Fibroblast of lung (primary cell): ENCODE measurements at regions not wholly inside any gene's neighbourhood (a gene's known extent, or its start where the extent isn't known, plus 50 kb on each side); places are given as distances from the start of the nearest gene placed in this dataset.

Source experiments
- DNase-seq, 2 donors: peaks; one replicate each; pipeline versions ENCODE4 v3.0.0 to v3.0.0-alpha.2; 2010; ENCODE audit warnings: low read depth in 2 of 2
- H2AFZ ChIP-seq: 2 replicates; pipeline ENCODE4 v1.5.1; 2012; ENCODE audit warnings: low read length, control low read depth, inconsistent platforms
- H3K27ac ChIP-seq: 2 replicates; pipeline ENCODE4 v1.5.1; 2011; ENCODE audit warnings: low read length, control low read depth; ENCODE audit not compliant: insufficient read depth
- H3K27me3 ChIP-seq: 2 replicates; pipeline ENCODE4 v1.5.1; 2011; ENCODE audit warnings: mild to moderate bottlenecking, low read length; ENCODE audit not compliant: control insufficient read depth, insufficient read depth
- H3K36me3 ChIP-seq: 2 replicates; pipeline ENCODE4 v1.5.1; 2011; ENCODE audit warnings: low read length; ENCODE audit not compliant: control insufficient read depth, insufficient read depth
- H3K4me1 ChIP-seq: 2 replicates; pipeline ENCODE4 v1.5.1; 2011; ENCODE audit warnings: low read length; ENCODE audit not compliant: control insufficient read depth, insufficient read depth; ENCODE audit errors: extremely low read depth
- H3K4me2 ChIP-seq: 2 replicates; pipeline ENCODE4 v1.5.1; 2011; ENCODE audit warnings: low read length, control low read depth; ENCODE audit not compliant: insufficient read depth; ENCODE audit errors: extremely low read depth
- H3K4me3 ChIP-seq, 4 experiments: fragments of 200-600 bp in 1 of 4; sonication (generic) in 1 of 4; replicated peaks in 1 of 4; 2 replicates each; pipeline ENCODE4 v1.5.1; 2011 to 2016; ENCODE audit warnings: low read length in 4 of 4, low read depth in 3 of 4, mild to moderate bottlenecking in 3 of 4, control low read depth in 2 of 4, inconsistent platforms in 1 of 4, mixed read lengths in 1 of 4; ENCODE audit not compliant: insufficient read depth in 1 of 4; ENCODE audit errors: control extremely low read depth in 1 of 4
- H3K79me2 ChIP-seq: 2 replicates; pipeline ENCODE4 v1.5.1; 2012; ENCODE audit warnings: mild to moderate bottlenecking, low read length, inconsistent platforms; ENCODE audit not compliant: control insufficient read depth, insufficient read depth
- H3K9ac ChIP-seq: 2 replicates; pipeline ENCODE4 v1.5.1; 2011; ENCODE audit warnings: mild to moderate bottlenecking, low read length, control low read depth; ENCODE audit not compliant: insufficient read depth
- H3K9me3 ChIP-seq: 2 replicates; pipeline ENCODE4 v1.5.1; 2012; ENCODE audit warnings: low read depth, low read length; ENCODE audit not compliant: control insufficient read depth, insufficient read depth
- H4K20me1 ChIP-seq: 2 replicates; pipeline ENCODE4 v1.5.1; 2011; ENCODE audit warnings: low read length; ENCODE audit not compliant: control insufficient read depth, insufficient read depth; ENCODE audit errors: extremely low read depth
- EZH2 ChIP-seq: IDR thresholded peaks from 2 replicates; pipeline ENCODE4 v1.5.1; 2012; ENCODE audit warnings: low read length, control low read depth, mild to moderate bottlenecking; ENCODE audit errors: missing control alignments
- TF ChIP-seq, protein P1 (sequence below), 2 donors: IDR thresholded peaks in 1 of 2; conservative IDR thresholded peaks in 1 of 2; 1 replicate in 1 of 2; 2 replicates in 1 of 2; pipeline ENCODE4 v1.5.1; 2011 to 2012; ENCODE audit warnings: low read length in 2 of 2, control low read depth in 1 of 2, inconsistent platforms in 1 of 2, low read depth in 1 of 2, mild to moderate bottlenecking in 1 of 2

DNA sequence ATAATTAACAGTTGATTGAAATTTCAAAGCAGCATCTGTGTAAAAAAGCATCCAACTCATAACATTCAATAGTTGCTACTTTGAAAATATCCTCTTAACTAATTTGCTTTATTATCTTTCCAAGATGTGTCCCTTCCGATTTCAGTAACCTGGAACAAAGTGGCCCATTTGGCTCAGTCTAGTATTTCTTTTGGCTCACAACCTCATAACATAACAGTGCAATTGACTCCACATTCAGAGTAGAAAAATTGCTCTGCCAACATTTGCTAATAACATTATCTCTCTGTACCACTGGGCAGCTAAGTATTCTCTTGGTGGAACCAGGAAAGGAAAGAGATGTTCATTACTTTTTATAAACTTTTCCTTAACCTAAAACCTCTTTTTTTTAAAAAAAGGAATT, 571.1 kb upstream of the ARGLU1 start:
- Histone ChIP-seq H3K79me2 (no peaks in the 10 kb centered on the region), H3K36me3 (no peaks in the 10 kb centered on the region), H3K9me3 (no peaks in the 10 kb centered on the region), H3K27me3 (no peaks in the 10 kb centered on the region), H3K27ac (no peak overlapping the region), H3K4me3 (no peak overlapping the region), H3K4me2 (no peak overlapping the region), H3K4me1 (no peaks in the 10 kb centered on the region), H2AFZ (no peak overlapping the region), H4K20me1 (no peaks in the 10 kb centered on the region), H3K9ac (no peak overlapping the region)
- no peak for DNase-seq
- TF ChIP-seq, protein P1, sequence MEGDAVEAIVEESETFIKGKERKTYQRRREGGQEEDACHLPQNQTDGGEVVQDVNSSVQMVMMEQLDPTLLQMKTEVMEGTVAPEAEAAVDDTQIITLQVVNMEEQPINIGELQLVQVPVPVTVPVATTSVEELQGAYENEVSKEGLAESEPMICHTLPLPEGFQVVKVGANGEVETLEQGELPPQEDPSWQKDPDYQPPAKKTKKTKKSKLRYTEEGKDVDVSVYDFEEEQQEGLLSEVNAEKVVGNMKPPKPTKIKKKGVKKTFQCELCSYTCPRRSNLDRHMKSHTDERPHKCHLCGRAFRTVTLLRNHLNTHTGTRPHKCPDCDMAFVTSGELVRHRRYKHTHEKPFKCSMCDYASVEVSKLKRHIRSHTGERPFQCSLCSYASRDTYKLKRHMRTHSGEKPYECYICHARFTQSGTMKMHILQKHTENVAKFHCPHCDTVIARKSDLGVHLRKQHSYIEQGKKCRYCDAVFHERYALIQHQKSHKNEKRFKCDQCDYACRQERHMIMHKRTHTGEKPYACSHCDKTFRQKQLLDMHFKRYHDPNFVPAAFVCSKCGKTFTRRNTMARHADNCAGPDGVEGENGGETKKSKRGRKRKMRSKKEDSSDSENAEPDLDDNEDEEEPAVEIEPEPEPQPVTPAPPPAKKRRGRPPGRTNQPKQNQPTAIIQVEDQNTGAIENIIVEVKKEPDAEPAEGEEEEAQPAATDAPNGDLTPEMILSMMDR (conservative IDR thresholded peaks at IDR 0.05 in 1 of 2, IDR thresholded peaks at IDR 0.05 in 1 of 2; ENCODE audit: low read depth in 1 of 2, low read length in 2 of 2), result no peak
- no peak for TF ChIP-seq EZH2

- TF ChIP-seq EZH2, result no peak
- TF ChIP-seq, protein P1 (conservative IDR thresholded peaks at IDR 0.05 in 1 of 2, IDR thresholded peaks at IDR 0.05 in 1 of 2; ENCODE audit: low read depth in 1 of 2, low read length in 2 of 2), result no peak
- Histone ChIP-seq H4K20me1 (no peaks in the 10 kb centered on the region), H3K4me1 (no peaks in the 10 kb centered on the region), H3K9ac (no peak overlapping the region), H3K79me2 (no peaks in the 10 kb centered on the region), H3K9me3 (no peaks in the 10 kb centered on the region), H3K36me3 (no peaks in the 10 kb centered on the region), H3K27me3 (no peaks in the 10 kb centered on the region), H3K4me3 (no peak overlapping the region), H2AFZ (no peak overlapping the region), H3K4me2 (no peak overlapping the region), H3K27ac (no peak overlapping the region)
- DNase-seq, result peak in 1 of 2 donors; percentile 15
Observed at GRCh38 chr13:107138486-107138885, 570.5 kb upstream of the ARGLU1 start.

- TF ChIP-seq EZH2, result no peak
- TF ChIP-seq, protein P1 (conservative IDR thresholded peaks at IDR 0.05 in 1 of 2, IDR thresholded peaks at IDR 0.05 in 1 of 2; ENCODE audit: low read depth in 1 of 2, low read length in 2 of 2), result no peak
- no peak overlapping the region for H3K27ac ChIP-seq
- no peak for DNase-seq
Observed at GRCh38 chr13:107133950-107134349, 566.0 kb upstream of the ARGLU1 start.

More at GRCh38 chr13:107133950-107134349, 566.0 kb upstream of the ARGLU1 start:
- Histone ChIP-seq H3K79me2 (no peaks in the 10 kb centered on the region), H3K9me3 (no peaks in the 10 kb centered on the region), H4K20me1 (no peaks in the 10 kb centered on the region), H3K36me3 (no peaks in the 10 kb centered on the region), H2AFZ (no peak overlapping the region), H3K4me3 (no peak overlapping the region), H3K4me1 (no peaks in the 10 kb centered on the region), H3K4me2 (no peak overlapping the region), H3K27me3 (no peaks in the 10 kb centered on the region), H3K9ac (no peak overlapping the region)
